Endothelial cell of umbilical vein (primary cell): ENCODE measurements at regions not wholly inside any gene's neighbourhood (a gene's known extent, or its start where the extent isn't known, plus 50 kb on each side); places are given as distances from the start of the nearest gene placed in this dataset.
A peak's percentile ranks its signal among the peaks of the same experiment; 100 is the strongest.

Source experiments
- BruUV-seq: library from RNA; stranded (reverse); fragments of 400-500 nt; replicated peaks from 2 replicates; lab custom pipeline; 2021; lab: Mats Ljungman, UMichigan
- CTCF ChIA-PET: fragments of 300-600, 350-600 bp; sonication (Branson Sonifier 250); formaldehyde crosslinking; loops from one replicate; lab custom pipeline; 2021; ENCODE audit warnings: antibody characterized with exemption, inconsistent platforms; lab: Charles Lee
- POLR2A ChIA-PET: fragments of 300-600, 350-600 bp; sonication (Branson Sonifier 250); formaldehyde crosslinking; loops from one replicate; lab custom pipeline; 2021; ENCODE audit warnings: antibody characterized with exemption, inconsistent platforms; lab: Charles Lee
- DNase-seq: peaks from one replicate; pipeline ENCODE4 v3.0.0-alpha.2; 2011; ENCODE audit warnings: low read depth, low spot score
- FAIRE-seq: peaks from 2 replicates; lab custom pipeline; 2011; peaks lifted over from hg19 to GRCh38; lab: Jason Lieb, UNC
- H2AFZ ChIP-seq: 2 replicates; pipeline ENCODE4 v1.6.0; 2012; ENCODE audit warnings: low read depth, low read length, control low read depth, inconsistent platforms
- H3K27ac ChIP-seq: 2 replicates; pipeline ENCODE4 v1.5.1; 2011; ENCODE audit warnings: low read depth, mild to moderate bottlenecking, control low read depth, low read length, moderate library complexity; ENCODE audit not compliant: insufficient read depth
- H3K27me3 ChIP-seq, 2 experiments: 2 replicates each; pipeline versions ENCODE4 v1.6.0 to v1.6.1; 2011; ENCODE audit warnings: low read length in 2 of 2, mixed read lengths in 1 of 2; ENCODE audit not compliant: control insufficient read depth in 2 of 2, insufficient read depth in 2 of 2
- H3K36me3 ChIP-seq, 2 experiments: 2 replicates in 1 of 2; 3 replicates in 1 of 2; pipeline ENCODE4 v1.5.1; 2011; ENCODE audit warnings: low read length in 2 of 2, mild to moderate bottlenecking in 1 of 2, moderate library complexity in 1 of 2; ENCODE audit not compliant: control insufficient read depth in 2 of 2, insufficient read depth in 2 of 2; ENCODE audit errors: extremely low read depth in 1 of 2
- H3K4me1 ChIP-seq: 3 replicates; pipeline ENCODE4 v1.5.1; 2011; ENCODE audit warnings: mild to moderate bottlenecking, low read length; ENCODE audit not compliant: control insufficient read depth, insufficient read depth; ENCODE audit errors: extremely low read depth
- H3K4me2 ChIP-seq: 2 replicates; pipeline ENCODE4 v1.6.1; 2011; ENCODE audit warnings: low read length, control low read depth, mixed read lengths; ENCODE audit not compliant: insufficient read depth
- H3K4me3 ChIP-seq, 3 experiments: fragments of 200-600 bp in 1 of 3; sonication (generic), shearing (Covaris generic) in 1 of 3; replicated peaks in 1 of 3; 2 replicates each; pipeline ENCODE4 v1.5.1; 2011 to 2016; ENCODE audit warnings: control low read depth in 3 of 3, low read length in 3 of 3, mild to moderate bottlenecking in 2 of 3, inconsistent platforms in 1 of 3, low read depth in 1 of 3, moderate library complexity in 1 of 3; ENCODE audit not compliant: insufficient read depth in 1 of 3
- H3K79me2 ChIP-seq: 2 replicates; pipeline ENCODE4 v1.6.0; 2012; ENCODE audit warnings: low read length, inconsistent platforms; ENCODE audit not compliant: control insufficient read depth, insufficient read depth
- H3K9ac ChIP-seq: replicated peaks from 2 replicates; pipeline ENCODE3; 2011; ENCODE audit warnings: low read length, control low read depth; ENCODE audit not compliant: insufficient read depth; ENCODE audit errors: extremely low read depth
- H3K9me1 ChIP-seq: replicated peaks from 3 replicates; pipeline ENCODE4 v1.6.0; 2011; ENCODE audit warnings: mild to moderate bottlenecking, low read length; ENCODE audit not compliant: control insufficient read depth, insufficient read depth; ENCODE audit errors: extremely low read depth
- H3K9me3 ChIP-seq: replicated peaks from 2 replicates; pipeline ENCODE4 v1.5.1; 2012; ENCODE audit warnings: low read length, inconsistent platforms; ENCODE audit not compliant: control insufficient read depth, insufficient read depth
- H4K20me1 ChIP-seq: replicated peaks from 2 replicates; pipeline ENCODE3; 2011; ENCODE audit warnings: mild to moderate bottlenecking, low read length; ENCODE audit not compliant: control insufficient read depth, insufficient read depth; ENCODE audit errors: extremely low read depth
- CTCF ChIP-seq, 2 donors: IDR thresholded peaks; 1 replicate in 1 of 2; 2 replicates in 1 of 2; pipeline ENCODE4 v1.5.1; 2011; ENCODE audit warnings: low read length in 2 of 2, mild to moderate bottlenecking in 2 of 2, moderate library complexity in 2 of 2, control low read depth in 1 of 2, inconsistent platforms in 1 of 2, low read depth in 1 of 2; ENCODE audit not compliant: insufficient read depth in 1 of 2; ENCODE audit errors: extremely low read depth in 1 of 2
- EZH2 ChIP-seq: IDR thresholded peaks from 2 replicates; pipeline ENCODE4 v1.6.1; 2012; ENCODE audit warnings: borderline replicate concordance, low read depth, mild to moderate bottlenecking, moderate library complexity, low read length, inconsistent platforms; ENCODE audit not compliant: severe bottlenecking
- FOS ChIP-seq: IDR thresholded peaks from 2 replicates; pipeline ENCODE4 v1.6.1; 2011; ENCODE audit warnings: mild to moderate bottlenecking, low read length, moderate library complexity, borderline replicate concordance; ENCODE audit not compliant: insufficient read depth
- GATA2 ChIP-seq: IDR thresholded peaks from 2 replicates; pipeline ENCODE4 v1.7.0; 2011; ENCODE audit warnings: low read depth, mild to moderate bottlenecking, moderate library complexity, mixed read lengths, low read length; ENCODE audit not compliant: insufficient read length, insufficient read depth
- JUN ChIP-seq: IDR thresholded peaks from 2 replicates; pipeline ENCODE4 v1.6.1; 2011; ENCODE audit warnings: borderline replicate concordance, low read depth; ENCODE audit not compliant: insufficient read length, insufficient read depth
- MAX ChIP-seq: IDR thresholded peaks from 2 replicates; pipeline ENCODE4 v1.6.1; 2011; ENCODE audit not compliant: insufficient read depth, insufficient read length
- MYC ChIP-seq: IDR thresholded peaks from one replicate; pipeline ENCODE4 v1.6.1; 2011; ENCODE audit warnings: mild to moderate bottlenecking, low read depth, low read length
- POLR2A ChIP-seq: IDR thresholded peaks from 2 replicates; pipeline ENCODE4 v1.6.1; 2012; ENCODE audit warnings: low read depth, mild to moderate bottlenecking, control low read depth, low read length
- POLR2AphosphoS5 ChIP-seq: IDR thresholded peaks from 2 replicates; pipeline ENCODE4 v1.6.1; 2012; ENCODE audit warnings: low read depth, mild to moderate bottlenecking, control low read depth, low read length, moderate library complexity; ENCODE audit not compliant: insufficient read depth
- dilution Hi-C: fragments of 300-500 bp; cut with MboI; formaldehyde crosslinking; loops from one replicate; pipeline ENCODE4 v1.15.0; 2019; ENCODE audit warnings: low sequenced_read_pairs; ENCODE audit not compliant: extremely low pct_ligation_motif_present
- intact Hi-C: fragments of 100-400 bp; cut with micrococcal nuclease; formaldehyde crosslinking; loops from one replicate; pipeline ENCODE4 v1.10.0; 2022

GRCh38 chr2:187206471-187206870 is 241.6 kb downstream of the CALCRL start:
- Histone ChIP-seq H3K4me1 (peaks cover 13% of the 10 kb centered on the region), H2AFZ (no peak overlapping the region), H3K9ac (no peak overlapping the region), H3K9me1 (no peaks in the 10 kb centered on the region), H3K36me3 (no peaks in the 10 kb centered on the region), H3K79me2 (no peaks in the 10 kb centered on the region), H3K27ac (peak overlapping the region; percentile 39), H3K4me2 (no peak overlapping the region), H3K27me3 (no peaks in the 10 kb centered on the region), H3K4me3 (no peak overlapping the region), H4K20me1 (no peaks in the 10 kb centered on the region), H3K9me3 (no peaks in the 10 kb centered on the region)
- CTCF ChIA-PET = interaction anchor here (0.9 to 1.0 kb wide), 2 partner anchors 68 to 113 kb away, joined by 3 read pairs; no protein-coding TSS in a partner anchor
- DNase-seq = no peak
- no peak for TF ChIP-seq GATA2
- TF ChIP-seq EZH2 = no peak
- no peak for TF ChIP-seq MAX
- TF ChIP-seq POLR2A = no peak
- no peak for TF ChIP-seq JUN
- TF ChIP-seq FOS = no peak
- no peak for TF ChIP-seq CTCF (IDR thresholded peaks at IDR 0.05; ENCODE audit: extremely low read depth in 1 of 2, insufficient read depth in 1 of 2, low read depth in 1 of 2, low read length in 2 of 2)
- TF ChIP-seq POLR2AphosphoS5 = no peak
- TF ChIP-seq MYC = no peak
- intact Hi-C loops = loop anchor here (1.0 kb wide), 2 partner anchors 58 to 70 kb away; no protein-coding TSS in a partner anchor
- POLR2A ChIA-PET = interaction anchor here (1.2 kb wide), 1 partner anchor 242 kb away, joined by 5 read pairs; the partner anchor contains the start of gene CALCRL
- FAIRE-seq = no peak
- no TSS peak for BruUV-seq
- dilution Hi-C loops = no loop called here
